EL (cell line): ENCODE measurements at regions not wholly inside any gene's neighbourhood (a gene's known extent, or its start where the extent isn't known, plus 50 kb on each side); places are given as distances from the start of the nearest gene placed in this dataset.

Source experiments
- DNase-seq: peaks from one replicate; pipeline ENCODE4 v3.0.0-alpha.2; 2016

GRCh38 chr9:29659014-29659413, 2085.7 kb upstream of the C9orf72 start:
- no peak for DNase-seq

- DNase-seq: no peak
Measured at GRCh38 chr9:29659736-29660135, 2086.5 kb upstream of the C9orf72 start.

- no peak for DNase-seq
Measured at GRCh38 chr9:29668732-29669131, 2095.5 kb upstream of the C9orf72 start.

- no peak for DNase-seq
Measured at GRCh38 chr9:29669613-29670012, 2096.3 kb upstream of the C9orf72 start.

GRCh38 chr9:29685531-29685930, 2112.2 kb upstream of the C9orf72 start:
- DNase-seq: no peak

- DNase-seq: no peak
Measured at GRCh38 chr9:29691145-29691544, 2117.9 kb upstream of the C9orf72 start.

- peak; percentile 32 for DNase-seq
Measured at GRCh38 chr9:29691758-29692407, 2118.6 kb upstream of the C9orf72 start.

GRCh38 chr9:29697011-29697410, 2123.7 kb upstream of the C9orf72 start:
- peak; percentile 53 for DNase-seq

- no peak for DNase-seq
Measured at GRCh38 chr9:29701559-29701958, 2128.3 kb upstream of the C9orf72 start.

GRCh38 chr9:29701971-29702370, 2128.7 kb upstream of the C9orf72 start:
- no peak for DNase-seq

GRCh38 chr9:29714860-29715259, 2141.6 kb upstream of the C9orf72 start:
- no peak for DNase-seq

GRCh38 chr9:29717631-29718030, 2144.3 kb upstream of the C9orf72 start:
- no peak for DNase-seq

GRCh38 chr9:29730163-29730562, 2156.9 kb upstream of the C9orf72 start:
- no peak for DNase-seq

- DNase-seq: no peak
Measured at GRCh38 chr9:29740518-29740917, 2167.2 kb upstream of the C9orf72 start.

- no peak for DNase-seq
Measured at GRCh38 chr9:29741169-29741568, 2167.9 kb upstream of the C9orf72 start.

GRCh38 chr9:29750062-29750461, 2176.8 kb upstream of the C9orf72 start:
- peak; percentile 61 for DNase-seq

GRCh38 chr9:29751226-29751625, 2177.9 kb upstream of the C9orf72 start:
- no peak for DNase-seq

- no peak for DNase-seq
Measured at GRCh38 chr9:29753638-29754037, 2180.4 kb upstream of the C9orf72 start.

GRCh38 chr9:29769019-29769418, 2195.7 kb upstream of the C9orf72 start:
- no peak for DNase-seq

GRCh38 chr9:29773676-29774075, 2200.4 kb upstream of the C9orf72 start:
- no peak for DNase-seq

GRCh38 chr9:29775491-29775890, 2202.2 kb upstream of the C9orf72 start:
- no peak for DNase-seq

GRCh38 chr9:29778281-29778849, 2205.1 kb upstream of the C9orf72 start:
- no peak for DNase-seq

GRCh38 chr9:29793970-29794369, 2220.7 kb upstream of the C9orf72 start:
- DNase-seq: no peak

GRCh38 chr9:29796291-29796952, 2223.1 kb upstream of the C9orf72 start:
- no peak for DNase-seq

- DNase-seq: no peak
Measured at GRCh38 chr9:29798599-29798998, 2225.3 kb upstream of the C9orf72 start.
